CD4-positive, alpha-beta T cell treated with Interleukin-15 for 1 hour (primary cell): ENCODE measurements at regions not wholly inside any gene's neighbourhood (a gene's known extent, or its start where the extent isn't known, plus 50 kb on each side); places are given as distances from the start of the nearest gene placed in this dataset.
"Not testable (repeated sequence)": the region's sequence is repeated elsewhere in the genome, so short reads cannot be mapped to it uniquely, and the experiment has no call there.

Experiments
- DNase-seq: peaks from one replicate; pipeline ENCODE4 v3.0.0-alpha.2; 2020

DNA sequence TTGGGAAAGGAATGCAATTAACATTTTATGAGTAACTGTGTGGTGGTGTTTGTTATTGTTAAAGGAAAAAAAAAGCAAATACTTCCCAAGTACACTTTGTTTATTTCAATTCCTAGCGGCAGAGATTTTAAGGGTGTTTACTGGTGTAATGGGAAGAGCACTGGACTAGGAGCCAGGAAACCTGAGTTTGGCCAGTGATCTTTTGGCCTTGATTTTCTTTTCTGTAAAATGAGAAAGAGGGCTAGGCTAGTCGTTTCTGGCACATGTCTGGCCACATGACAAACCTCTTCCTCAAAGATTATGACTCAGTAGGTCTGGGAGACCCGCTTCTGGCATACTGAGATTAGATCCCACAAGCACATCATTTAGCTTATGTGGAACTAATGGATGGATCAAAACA is 428.1 kb upstream of the NOX3 start:
- no peak for DNase-seq

DNA sequence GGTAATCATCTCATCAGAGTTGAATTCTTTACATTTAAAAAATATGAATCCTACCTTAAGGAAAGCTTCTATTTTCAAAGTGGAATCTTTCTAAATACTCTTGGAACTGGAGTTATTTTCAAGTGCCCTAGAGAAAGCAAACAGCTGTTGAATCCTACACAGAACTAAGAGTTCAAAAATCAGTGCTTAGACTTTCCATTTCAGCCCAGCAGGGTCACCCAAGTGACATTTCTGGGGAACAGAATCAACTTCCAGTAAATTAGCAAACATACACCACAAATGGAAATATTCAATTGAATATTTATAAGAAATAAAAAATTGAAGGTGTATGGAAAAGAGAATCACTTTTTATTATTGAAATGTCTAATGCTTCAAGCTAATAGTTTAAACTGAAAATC is 427.7 kb upstream of the NOX3 start:
- no peak for DNase-seq

- DNase-seq: no peak
Measured at GRCh38 chr6:155882527-155883333, 427.1 kb upstream of the NOX3 start.

DNA sequence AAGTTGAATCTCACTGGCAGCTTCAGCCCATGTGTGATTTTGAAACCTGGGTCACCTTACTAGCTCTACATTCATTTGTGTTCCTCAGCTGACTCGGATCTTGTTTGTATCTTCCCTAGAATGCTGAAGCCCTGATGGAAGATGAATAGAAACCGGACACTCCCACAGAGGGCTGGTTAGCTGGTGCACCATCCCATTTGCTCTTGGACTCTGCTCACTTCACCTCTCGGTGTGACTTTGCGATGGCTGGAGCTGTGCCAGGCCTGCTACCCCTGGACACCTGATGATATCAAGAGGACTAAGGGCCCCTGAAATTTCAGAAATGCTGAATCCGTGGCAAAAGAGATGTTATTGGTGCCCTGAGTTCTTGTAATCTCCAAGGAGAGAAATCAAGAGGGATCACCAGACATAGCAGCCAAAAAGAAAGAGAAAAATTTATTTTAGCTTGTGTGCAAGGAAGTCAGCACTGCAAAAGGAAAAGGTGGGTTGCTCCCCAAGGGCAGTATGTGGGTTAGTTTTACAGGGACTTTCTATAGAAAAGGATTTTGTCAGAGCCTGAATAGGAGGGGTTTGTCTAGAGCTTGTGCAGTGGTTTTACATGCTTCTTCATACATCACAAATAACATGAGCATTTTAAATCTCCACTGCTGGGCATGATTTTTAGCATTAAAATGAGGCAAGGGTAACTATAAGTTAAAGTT is 426.3 kb upstream of the NOX3 start:
- no peak for DNase-seq

DNA sequence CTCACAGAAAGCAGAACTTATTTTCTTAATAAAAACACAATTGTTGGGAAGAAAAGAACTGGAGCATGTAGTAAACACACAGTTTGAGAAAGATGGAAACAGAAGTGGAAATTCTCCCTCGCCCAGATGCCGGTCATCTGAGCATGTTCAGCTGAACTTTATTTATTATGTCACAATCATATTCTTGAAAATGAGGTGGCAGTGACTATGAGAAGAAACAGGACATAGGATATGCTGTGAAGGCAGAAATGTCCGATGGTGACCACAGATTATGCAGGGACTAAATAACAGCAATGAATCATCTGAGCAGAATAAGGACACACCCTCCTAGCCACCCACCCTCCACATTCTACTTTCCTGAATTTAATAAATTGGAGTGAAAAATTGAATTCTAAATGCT is 425.3 kb upstream of the NOX3 start:
- no peak for DNase-seq

GRCh38 chr6:155872961-155873360 is 417.3 kb upstream of the NOX3 start:
- DNase-seq: no peak

DNA sequence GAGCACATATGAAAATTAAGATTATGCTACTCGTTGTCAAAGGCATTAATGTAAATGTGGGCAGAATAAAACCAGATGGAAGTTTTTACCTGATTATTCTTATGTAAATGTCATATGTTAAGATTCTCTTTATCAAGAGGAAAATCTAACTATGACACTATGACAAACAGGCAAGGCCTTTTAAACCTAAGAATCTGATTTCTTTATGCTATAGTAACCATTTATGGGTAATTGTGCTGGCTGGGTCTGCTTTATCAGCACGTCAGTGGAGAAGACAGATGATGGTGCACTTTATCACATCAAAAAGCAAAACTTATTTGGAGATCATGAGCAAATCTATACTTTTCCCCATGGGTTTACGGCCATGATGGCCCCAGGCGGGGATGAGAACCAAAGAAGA is 412.0 kb upstream of the NOX3 start:
- DNase-seq: no peak

DNA sequence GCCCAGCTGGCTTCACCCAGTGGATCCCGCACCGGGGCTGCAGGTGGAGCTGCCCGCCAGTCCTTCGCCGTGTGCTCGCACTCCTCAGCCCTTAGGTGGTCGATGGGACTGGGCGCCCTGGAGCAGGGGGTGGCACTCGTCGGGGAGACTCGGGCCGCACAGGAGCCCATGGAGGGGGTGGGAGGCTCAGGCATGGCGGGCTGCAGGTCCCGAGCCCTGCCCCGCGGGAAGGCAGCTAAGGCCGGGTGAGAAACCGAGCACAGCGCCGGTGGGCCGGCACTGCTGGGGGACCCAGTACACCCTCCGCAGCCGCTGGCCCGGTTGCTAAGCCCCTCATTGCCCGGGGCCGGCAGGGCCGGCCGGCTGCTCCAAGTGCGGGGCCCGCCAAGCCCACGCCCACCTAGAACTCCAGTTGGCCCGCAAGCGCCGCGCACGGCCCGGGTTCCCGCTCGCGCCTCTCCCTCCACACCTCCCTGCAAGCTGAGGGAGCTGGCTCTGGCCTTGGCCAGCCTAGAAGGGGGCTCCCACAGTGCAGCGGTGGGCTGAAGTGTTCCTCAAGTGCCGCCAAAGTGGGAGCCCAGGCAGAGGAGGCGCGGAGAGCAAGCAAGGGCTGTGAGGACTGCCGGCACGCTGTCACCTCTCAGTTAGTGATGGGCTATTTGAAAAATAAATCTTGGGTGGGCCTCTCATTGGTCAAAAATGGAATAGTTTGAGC is 411.2 kb upstream of the NOX3 start:
- not testable (repeated sequence) for DNase-seq

DNA sequence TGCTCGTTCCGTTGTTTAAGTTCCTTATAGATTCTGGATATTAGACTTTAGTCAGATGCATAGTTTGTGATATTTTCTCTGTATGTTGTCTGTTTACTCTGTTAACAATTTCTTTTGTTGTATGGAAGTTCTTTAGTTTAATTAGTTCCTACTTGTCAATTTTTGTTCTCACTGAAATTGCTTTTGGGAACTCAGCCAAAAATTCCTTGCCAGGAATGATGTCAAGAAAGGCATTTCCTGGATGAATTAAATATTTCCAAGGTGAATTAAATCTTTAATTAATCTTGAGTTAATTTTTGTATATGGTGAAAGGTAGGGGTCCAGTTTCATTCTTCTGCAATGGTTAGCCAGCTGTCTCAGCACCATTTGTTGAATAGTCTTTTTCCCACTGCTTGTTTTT is 406.2 kb upstream of the NOX3 start:
- no peak for DNase-seq

DNA sequence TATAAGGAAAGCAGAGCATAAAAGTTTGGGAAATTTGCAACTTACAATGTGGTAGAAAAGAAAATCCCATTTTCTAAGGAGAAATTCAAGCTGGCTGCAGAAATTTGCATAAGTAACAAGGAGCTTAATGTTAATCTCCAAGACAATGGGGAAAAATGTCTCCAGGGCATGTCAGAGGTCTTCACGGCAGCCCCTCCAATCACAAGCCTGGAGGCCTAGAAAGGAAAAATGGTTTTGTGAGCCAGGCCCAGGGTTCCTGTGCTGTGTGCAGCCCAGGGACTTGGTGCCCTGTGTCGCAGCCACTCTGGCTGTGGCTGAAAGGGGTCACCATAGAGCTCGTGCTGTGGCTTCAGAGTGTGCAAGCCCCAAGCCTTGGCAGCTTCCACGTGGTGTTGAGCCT is 403.3 kb upstream of the NOX3 start:
- DNase-seq: not testable (repeated sequence)

DNA sequence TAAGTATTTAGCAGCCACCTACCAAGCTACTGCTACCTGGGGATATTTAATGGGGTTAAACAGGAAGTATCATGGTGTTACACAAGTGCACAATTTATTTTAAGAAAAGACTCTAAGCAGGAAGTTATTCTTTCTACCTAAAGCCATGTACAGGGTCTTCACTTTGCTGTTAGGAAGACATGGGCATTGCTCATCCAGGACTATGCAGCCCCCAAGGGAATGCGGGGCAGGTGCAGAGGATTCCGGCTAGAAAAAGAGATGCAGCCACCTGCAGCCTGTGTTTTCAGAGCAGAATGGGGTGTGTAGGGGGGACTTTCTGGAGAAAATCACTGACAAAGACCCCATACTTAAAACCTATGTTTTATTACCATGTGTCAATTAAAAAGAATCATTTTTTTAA is 399.1 kb upstream of the NOX3 start:
- DNase-seq: no peak

- DNase-seq: no peak
Measured at GRCh38 chr6:155853011-155853410, 397.4 kb upstream of the NOX3 start.

GRCh38 chr6:155850408-155850841 is 394.8 kb upstream of the NOX3 start:
- no peak for DNase-seq

DNA sequence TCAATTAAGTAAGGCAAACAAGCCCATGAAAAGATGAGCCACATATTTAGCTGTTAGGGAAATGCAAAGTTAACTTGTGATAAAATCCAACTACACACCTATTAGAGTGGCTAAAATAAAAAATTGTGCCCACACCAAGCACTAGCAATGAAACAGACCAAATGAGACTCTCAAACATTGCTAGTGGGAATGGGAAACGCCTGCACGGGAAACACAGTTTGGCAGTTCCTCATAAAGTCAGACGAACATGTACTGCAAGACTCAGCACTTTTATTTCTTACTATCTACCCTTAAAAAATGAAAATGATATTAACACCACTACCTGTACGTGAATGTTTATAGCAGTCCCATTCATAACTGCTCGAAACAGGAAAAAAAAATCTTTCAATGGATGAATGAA is 392.1 kb upstream of the NOX3 start:
- DNase-seq: no peak

- DNase-seq: no peak
Measured at GRCh38 chr6:155837474-155837873, 381.8 kb upstream of the NOX3 start.

- no peak for DNase-seq
Measured at GRCh38 chr6:155832596-155832995, 377.0 kb upstream of the NOX3 start.

DNA sequence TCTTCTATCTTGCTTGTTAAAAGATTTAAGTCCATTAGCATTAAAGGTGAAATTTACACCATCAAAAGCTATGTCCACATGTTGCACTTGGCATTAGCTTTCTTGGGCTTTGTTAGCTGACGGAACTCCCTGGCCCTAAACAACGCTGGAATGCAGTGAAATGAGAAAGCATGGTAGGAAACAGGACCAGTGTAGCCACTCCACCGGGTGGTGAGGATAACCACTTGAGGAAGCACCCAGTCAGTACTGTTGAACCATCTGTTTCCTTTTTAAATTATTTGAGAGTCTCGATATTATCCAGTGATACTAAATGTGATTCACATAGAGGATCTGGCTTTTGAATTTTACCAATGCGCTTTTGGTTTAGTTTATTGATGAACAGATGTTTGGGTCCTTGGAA is 374.9 kb upstream of the NOX3 start:
- DNase-seq: no peak

DNA sequence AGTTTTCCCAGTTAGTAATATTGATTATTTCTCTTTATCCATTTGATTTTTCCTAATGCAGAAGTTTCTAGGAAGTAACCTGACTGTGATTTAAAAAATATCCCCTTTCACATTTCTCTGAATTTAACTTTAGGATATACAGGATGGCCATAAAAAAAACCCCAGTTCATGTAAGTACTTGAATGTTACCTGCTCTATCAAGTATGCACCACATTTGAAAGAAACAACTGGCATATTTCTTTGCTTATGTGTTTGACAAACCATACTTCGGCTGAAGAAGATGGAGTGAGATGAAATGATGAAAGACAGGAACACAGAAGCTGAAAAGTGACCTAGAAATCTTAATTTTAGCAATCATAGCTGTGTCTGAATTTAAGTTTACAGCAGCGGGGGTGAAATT is 374.0 kb upstream of the NOX3 start:
- DNase-seq: no peak

DNA sequence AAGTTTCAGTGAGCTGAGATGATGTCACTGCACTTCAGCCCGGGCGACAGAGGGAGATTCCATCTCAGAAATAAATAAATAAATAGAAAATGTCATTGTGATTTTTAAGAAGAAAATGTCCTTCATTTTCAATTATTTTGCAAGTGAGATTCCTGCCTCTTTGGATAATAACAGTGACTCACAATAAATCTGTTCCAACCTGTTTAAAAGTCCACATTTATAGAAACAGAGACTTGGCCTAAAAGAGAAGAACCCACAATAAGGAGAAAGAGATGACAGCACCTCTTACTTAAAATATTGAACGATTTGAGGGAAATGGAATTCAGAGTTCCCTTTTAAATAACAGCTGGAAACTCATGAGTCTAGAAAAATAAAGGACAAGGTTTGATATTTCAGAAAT is 373.4 kb upstream of the NOX3 start:
- no peak for DNase-seq

- no peak for DNase-seq
Measured at GRCh38 chr6:155818698-155819097, 363.1 kb upstream of the NOX3 start.

- no peak for DNase-seq
Measured at GRCh38 chr6:155813548-155813947, 357.9 kb upstream of the NOX3 start.

DNA sequence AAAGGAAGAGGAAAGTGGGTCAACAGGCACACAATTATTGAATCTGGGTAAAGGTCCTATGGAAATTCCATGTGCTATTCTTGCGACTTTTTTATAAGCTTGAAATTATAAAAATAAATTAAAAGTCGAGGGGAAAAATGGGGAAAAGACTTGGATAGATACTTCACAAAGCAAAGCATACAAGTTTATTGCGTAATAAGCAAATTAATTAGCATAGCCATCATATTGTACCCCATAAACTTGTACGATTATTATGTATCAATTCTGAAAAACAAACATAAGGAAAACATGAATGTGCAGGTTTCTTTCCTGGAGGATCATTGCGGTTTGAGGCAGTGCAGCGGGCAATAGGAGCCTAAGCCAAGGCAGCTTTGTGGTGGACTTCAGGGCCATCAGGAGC is 351.6 kb upstream of the NOX3 start:
- DNase-seq: no peak

DNA sequence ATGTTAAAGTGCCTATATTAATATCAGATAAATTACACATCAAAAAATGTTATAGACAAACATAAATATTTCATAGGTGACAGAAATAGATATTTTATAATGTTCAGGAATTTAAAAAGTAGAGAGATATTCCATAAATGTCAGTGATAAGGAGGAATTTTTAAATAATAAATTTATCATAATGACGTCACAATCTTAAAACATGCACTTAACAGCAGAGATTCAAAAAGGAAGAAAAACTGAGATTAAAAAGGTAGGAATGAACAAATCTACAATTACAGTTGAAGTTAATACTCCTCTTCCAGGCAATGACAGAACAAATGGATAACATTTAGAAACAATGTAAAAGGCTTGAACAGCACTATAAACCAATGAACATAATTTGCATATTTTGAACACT is 345.4 kb upstream of the NOX3 start:
- no peak for DNase-seq

DNA sequence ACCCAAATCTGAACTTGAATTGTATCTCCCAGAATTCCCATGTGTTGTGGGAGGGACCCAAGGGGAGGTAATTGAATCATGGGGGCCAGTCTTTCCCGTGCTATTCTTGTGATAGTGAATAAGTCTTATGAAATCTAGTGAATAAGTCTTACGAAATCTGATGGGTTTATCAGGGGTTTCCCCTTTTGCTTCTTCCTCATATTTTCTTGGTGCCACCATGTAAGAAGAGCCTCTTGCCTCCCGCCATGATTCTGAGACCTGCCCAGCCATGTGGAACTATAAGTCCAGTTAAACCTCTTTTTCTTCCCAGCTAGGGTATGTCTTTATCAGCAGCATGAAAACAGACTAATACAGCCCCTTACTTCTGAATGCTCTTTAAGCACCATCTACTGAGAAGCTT is 343.2 kb upstream of the NOX3 start:
- not testable (repeated sequence) for DNase-seq
